ES-I3 (cell line): ENCODE measurements at regions not wholly inside any gene's neighbourhood (a gene's known extent, or its start where the extent isn't known, plus 50 kb on each side); places are given as distances from the start of the nearest gene placed in this dataset.
"Not testable (repeated sequence)": the region's sequence is repeated elsewhere in the genome, so short reads cannot be mapped to it uniquely, and the experiment has no call there.

ENCODE experiments used
- H3K36me3 ChIP-seq: 2 replicates; pipeline ENCODE4 v1.6.1; 2013; ENCODE audit warnings: mild to moderate bottlenecking, low read length, control low read depth, moderate library complexity; ENCODE audit not compliant: insufficient read depth
- H3K4me1 ChIP-seq: 2 replicates; pipeline ENCODE4 v1.6.1; 2013; ENCODE audit warnings: mild to moderate bottlenecking, control low read depth, low read length; ENCODE audit not compliant: insufficient read depth
- H3K9ac ChIP-seq: 2 replicates; pipeline ENCODE4 v1.6.1; 2013; ENCODE audit warnings: low read depth, mild to moderate bottlenecking, low read length, moderate library complexity
- H3K9me3 ChIP-seq: 2 replicates; pipeline ENCODE4 v1.6.1; 2013; ENCODE audit warnings: mild to moderate bottlenecking, low read length, moderate library complexity; ENCODE audit not compliant: control insufficient read depth, insufficient read depth

DNA sequence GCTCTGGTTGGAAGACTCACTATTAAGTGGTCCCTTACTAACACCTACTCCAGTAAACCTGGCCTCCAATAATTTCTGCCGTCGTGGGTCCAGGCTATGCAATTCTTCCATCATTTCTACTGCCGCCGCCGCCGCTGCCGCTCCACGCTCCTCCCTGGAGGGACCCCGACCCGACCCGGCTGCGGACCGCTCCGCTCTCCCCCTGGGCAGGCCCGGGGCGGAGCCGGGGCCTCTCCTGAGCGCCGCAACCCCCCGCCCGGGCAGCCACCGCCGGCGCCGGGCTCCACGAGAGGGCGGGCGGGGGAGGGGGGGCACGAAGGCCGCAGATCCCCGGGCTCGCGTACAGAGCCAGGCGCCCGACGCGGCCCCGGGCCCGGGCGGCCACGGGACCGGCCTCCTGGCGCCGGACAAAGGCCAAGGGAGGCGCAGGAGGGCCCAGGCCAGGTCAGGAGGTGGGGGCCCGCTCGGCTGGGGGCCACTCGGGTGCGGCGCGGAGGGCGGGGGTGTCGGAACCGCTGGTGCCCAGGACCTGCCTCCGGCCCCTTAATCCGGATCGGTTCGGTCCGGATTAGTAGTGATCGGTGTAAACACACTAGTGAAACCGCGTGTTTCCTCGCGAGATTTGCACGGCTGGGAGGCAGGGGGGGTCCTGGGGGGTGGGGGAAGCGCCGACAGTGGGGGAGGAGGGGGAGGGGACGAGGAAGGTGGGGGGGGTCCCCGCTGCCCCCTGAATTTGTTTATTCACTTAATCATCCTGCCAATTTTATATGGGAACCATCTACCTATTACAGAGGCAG is 215.1 kb upstream of the CCL2 start:
- not testable (repeated sequence) for H3K36me3 ChIP-seq, H3K4me1 ChIP-seq, H3K9me3 ChIP-seq, H3K9ac ChIP-seq

GRCh38 chr17:34045990-34046389 is 209.1 kb upstream of the CCL2 start:
- Histone ChIP-seq H3K9ac (no peak overlapping the region), H3K36me3 (no peaks in the 10 kb centered on the region), H3K9me3 (no peaks in the 10 kb centered on the region; the same call in 1 of the 2 replicates), H3K4me1 (no peaks in the 10 kb centered on the region)

DNA sequence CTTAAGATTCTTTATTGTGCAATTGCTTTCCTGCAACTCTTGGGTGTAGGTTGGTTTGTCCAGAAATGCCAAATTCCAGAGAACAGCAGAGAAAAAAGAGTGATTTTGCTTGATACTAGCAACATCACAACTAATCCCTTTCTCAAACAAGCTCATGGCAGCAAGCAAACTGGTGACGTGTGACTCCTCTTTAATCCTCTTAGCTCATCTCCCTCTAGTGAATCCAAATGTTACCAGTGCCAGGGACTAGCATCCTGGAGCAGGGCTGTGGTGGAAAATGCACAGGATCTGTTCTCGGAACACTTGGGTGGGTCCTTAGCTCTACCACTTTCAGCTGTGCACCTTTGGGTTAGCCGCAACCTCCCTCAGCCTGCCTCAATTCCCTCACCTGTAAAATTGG is 204.0 kb upstream of the CCL2 start:
- H3K9me3 ChIP-seq: no peaks in the 10 kb centered on the region; the same call in 1 of the 2 replicates
- no peak overlapping the region for H3K9ac ChIP-seq
- no peaks in the 10 kb centered on the region for H3K4me1 ChIP-seq
- H3K36me3 ChIP-seq: no peaks in the 10 kb centered on the region

GRCh38 chr17:34054495-34054894 is 200.6 kb upstream of the CCL2 start:
- H3K9ac ChIP-seq: no peak overlapping the region
- H3K9me3 ChIP-seq: no peaks in the 10 kb centered on the region
- H3K4me1 ChIP-seq: no peaks in the 10 kb centered on the region
- H3K36me3 ChIP-seq: no peaks in the 10 kb centered on the region

GRCh38 chr17:34055606-34056005 is 199.5 kb upstream of the CCL2 start:
- Histone ChIP-seq H3K4me1 (no peaks in the 10 kb centered on the region), H3K9ac (no peak overlapping the region), H3K36me3 (no peaks in the 10 kb centered on the region), H3K9me3 (no peaks in the 10 kb centered on the region)

GRCh38 chr17:34059423-34060220 is 195.5 kb upstream of the CCL2 start:
- H3K9ac ChIP-seq: no peak overlapping the region
- no peaks in the 10 kb centered on the region for H3K36me3 ChIP-seq
- no peaks in the 10 kb centered on the region for H3K9me3 ChIP-seq
- no peaks in the 10 kb centered on the region for H3K4me1 ChIP-seq

DNA sequence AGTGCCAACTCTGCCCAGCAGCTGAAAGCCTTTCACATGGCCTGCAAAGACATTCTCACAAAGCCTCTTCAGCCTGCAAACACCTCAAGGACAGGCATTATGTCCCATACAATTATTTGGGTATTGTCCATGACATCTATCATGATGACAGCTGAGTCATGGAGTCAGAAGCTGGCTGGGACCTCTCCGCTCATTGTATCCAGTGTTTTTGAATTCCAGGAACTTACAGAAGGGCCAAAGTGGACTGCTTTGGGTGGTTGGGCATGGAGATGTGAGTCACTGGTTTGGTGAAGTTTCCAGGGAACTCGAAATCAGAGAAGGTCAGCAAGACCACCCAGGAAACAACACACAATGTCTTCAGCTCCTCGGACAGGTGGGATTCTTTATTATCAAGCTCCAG is 188.6 kb upstream of the CCL2 start:
- Histone ChIP-seq H3K4me1 (no peaks in the 10 kb centered on the region), H3K9me3 (no peaks in the 10 kb centered on the region), H3K36me3 (no peaks in the 10 kb centered on the region), H3K9ac (no peak overlapping the region)

DNA sequence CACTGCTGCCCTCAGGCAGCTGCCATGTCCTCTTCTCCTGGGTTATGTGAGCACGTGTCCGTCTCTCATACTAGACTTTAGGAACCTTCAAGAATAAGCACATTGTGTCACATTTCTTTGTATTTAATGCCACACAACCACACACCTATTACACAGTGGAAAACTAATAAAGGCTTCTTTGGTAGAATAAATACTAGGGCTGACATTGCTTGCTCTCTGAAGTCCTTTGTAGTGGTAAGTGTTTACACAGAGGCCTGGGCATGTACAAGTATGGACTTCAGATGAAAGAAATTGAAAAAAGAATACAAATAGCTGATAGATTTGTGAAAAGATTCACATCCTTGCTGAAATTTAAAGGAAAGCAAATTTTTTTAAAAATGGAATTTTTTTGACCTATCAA is 188.1 kb upstream of the CCL2 start:
- Histone ChIP-seq H3K36me3 (no peaks in the 10 kb centered on the region), H3K4me1 (no peaks in the 10 kb centered on the region), H3K9ac (no peak overlapping the region), H3K9me3 (no peaks in the 10 kb centered on the region)

- no peaks in the 10 kb centered on the region for H3K4me1 ChIP-seq
- no peaks in the 10 kb centered on the region for H3K36me3 ChIP-seq
- H3K9ac ChIP-seq: no peak overlapping the region
- H3K9me3 ChIP-seq: no peaks in the 10 kb centered on the region
Observed at GRCh38 chr17:34068571-34068970, 186.5 kb upstream of the CCL2 start.

DNA sequence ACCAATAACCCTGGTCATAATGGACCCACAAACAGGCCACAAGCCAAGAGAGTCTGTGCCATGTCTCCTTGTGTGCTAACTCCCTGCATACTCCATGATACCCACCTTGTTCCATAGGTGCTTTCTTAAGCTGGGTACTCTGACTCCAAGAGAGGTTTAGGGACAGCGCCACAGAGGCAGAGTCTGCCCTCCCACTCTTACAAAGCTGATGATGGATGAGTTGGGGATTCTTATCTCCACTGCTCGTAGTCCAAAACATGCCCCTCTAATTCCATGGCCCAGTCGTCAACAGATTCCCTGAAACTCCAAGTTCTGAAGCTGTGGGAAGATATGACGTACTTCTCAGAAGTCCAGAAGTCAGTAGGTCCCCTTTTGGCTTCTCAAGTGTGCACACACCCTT is 184.4 kb upstream of the CCL2 start:
- Histone ChIP-seq H3K9ac (no peak overlapping the region), H3K4me1 (no peaks in the 10 kb centered on the region), H3K36me3 (no peaks in the 10 kb centered on the region), H3K9me3 (no peaks in the 10 kb centered on the region)

DNA sequence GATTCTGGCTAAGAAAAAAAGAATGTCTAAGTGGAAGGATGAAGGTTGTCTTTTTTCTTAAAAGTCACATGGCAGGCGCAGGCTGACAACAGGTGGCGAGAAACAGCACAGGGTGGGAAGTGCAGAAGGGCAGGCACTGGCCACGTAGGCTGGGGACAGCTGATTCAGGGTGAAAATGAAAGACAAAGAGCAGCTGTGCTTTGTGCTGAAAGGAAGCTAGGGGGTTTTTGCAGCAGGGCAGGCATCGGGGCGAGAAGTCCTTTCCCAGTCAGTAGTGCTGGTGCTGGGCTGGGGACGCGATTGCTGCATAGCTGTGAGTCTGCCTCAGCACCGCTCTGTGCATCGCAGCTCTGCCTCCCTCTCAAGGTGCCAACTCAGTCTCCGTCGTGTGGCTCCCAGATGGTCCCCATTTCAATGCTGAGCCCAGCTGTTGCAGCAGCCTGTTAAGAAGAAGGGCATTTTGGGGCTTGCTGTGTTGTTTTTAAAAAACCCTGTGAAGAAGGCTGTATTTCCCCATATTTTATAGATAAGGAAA is 183.1 kb upstream of the CCL2 start:
- Histone ChIP-seq H3K9ac (no peak overlapping the region), H3K9me3 (no peaks in the 10 kb centered on the region), H3K4me1 (no peaks in the 10 kb centered on the region), H3K36me3 (no peaks in the 10 kb centered on the region)

- H3K9me3 ChIP-seq: no peaks in the 10 kb centered on the region
- H3K4me1 ChIP-seq: no peaks in the 10 kb centered on the region
- H3K36me3 ChIP-seq: no peaks in the 10 kb centered on the region
- no peak overlapping the region for H3K9ac ChIP-seq
Observed at GRCh38 chr17:34075076-34075475, 180.0 kb upstream of the CCL2 start.

GRCh38 chr17:34076743-34077631 is 178.1 kb upstream of the CCL2 start:
- H3K36me3 ChIP-seq: no peaks in the 10 kb centered on the region
- H3K9ac ChIP-seq: no peak overlapping the region
- H3K9me3 ChIP-seq: no peaks in the 10 kb centered on the region
- H3K4me1 ChIP-seq: no peaks in the 10 kb centered on the region

DNA sequence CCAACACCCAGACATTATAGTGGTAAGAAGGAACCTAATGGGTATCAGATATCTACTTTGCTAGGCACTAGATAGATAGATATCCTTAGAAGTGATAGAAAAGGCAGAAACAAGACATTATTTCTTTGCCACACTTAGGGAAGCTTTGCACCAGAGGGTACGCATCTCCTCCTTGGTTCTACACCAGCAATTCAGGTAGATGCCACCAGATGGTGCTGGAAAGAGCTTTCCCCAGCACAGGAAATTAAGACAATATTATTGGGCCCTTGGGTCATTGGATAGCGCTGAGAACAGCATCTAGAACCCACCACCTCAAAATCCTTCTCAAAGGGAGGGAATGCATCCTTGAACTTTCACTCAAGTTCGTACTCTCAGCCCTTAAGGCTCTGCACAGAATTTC is 173.8 kb upstream of the CCL2 start:
- no peaks in the 10 kb centered on the region for H3K4me1 ChIP-seq
- no peaks in the 10 kb centered on the region for H3K9me3 ChIP-seq
- H3K36me3 ChIP-seq: no peaks in the 10 kb centered on the region
- H3K9ac ChIP-seq: no peak overlapping the region
